ENCODE measurements at regions not wholly inside any gene's neighbourhood (a gene's known extent, or its start where the extent isn't known, plus 50 kb on each side); places are given as distances from the start of the nearest gene placed in this dataset.
"Not testable (repeated sequence)": the region's sequence is repeated elsewhere in the genome, so short reads cannot be mapped to it uniquely, and the experiment has no call there.

GRCh38 chr1:101540161-101540560 lies 303.3 kb downstream of the S1PR1 start:
- Histone ChIP-seq H3K4me3 (ENCODE audit: low read depth, low read length) (no peak overlapping the region), H3K36me3 (ENCODE audit: control insufficient read depth, insufficient read depth, low read length) (no peaks in the 10 kb centered on the region), H3K9ac (ENCODE audit: low read depth, low read length) (no peak overlapping the region), H3K27me3 (ENCODE audit: control insufficient read depth, insufficient read depth, low read length) (no peaks in the 10 kb centered on the region), H3K9me3 (ENCODE audit: control insufficient read depth, insufficient read depth, low read length) (no peaks in the 10 kb centered on the region), H3K4me1 (ENCODE audit: control insufficient read depth, insufficient read depth, low read length) (no peaks in the 10 kb centered on the region)

GRCh38 chr1:101546885-101547284 lies 310.1 kb downstream of the S1PR1 start:
- Histone ChIP-seq H3K4me3 (ENCODE audit: low read depth, low read length) (no peak overlapping the region), H3K36me3 (ENCODE audit: control insufficient read depth, insufficient read depth, low read length) (no peaks in the 10 kb centered on the region), H3K27me3 (ENCODE audit: control insufficient read depth, insufficient read depth, low read length) (no peaks in the 10 kb centered on the region), H3K9me3 (ENCODE audit: control insufficient read depth, insufficient read depth, low read length) (no peaks in the 10 kb centered on the region), H3K9ac (ENCODE audit: low read depth, low read length) (no peak overlapping the region), H3K4me1 (ENCODE audit: control insufficient read depth, insufficient read depth, low read length) (no peaks in the 10 kb centered on the region)

GRCh38 chr1:101547357-101547756 lies 310.5 kb downstream of the S1PR1 start:
- Histone ChIP-seq H3K36me3 (ENCODE audit: control insufficient read depth, insufficient read depth, low read length) (no peaks in the 10 kb centered on the region), H3K9me3 (ENCODE audit: control insufficient read depth, insufficient read depth, low read length) (no peaks in the 10 kb centered on the region), H3K9ac (ENCODE audit: low read depth, low read length) (no peak overlapping the region), H3K4me1 (ENCODE audit: control insufficient read depth, insufficient read depth, low read length) (no peaks in the 10 kb centered on the region), H3K4me3 (ENCODE audit: low read depth, low read length) (no peak overlapping the region), H3K27me3 (ENCODE audit: control insufficient read depth, insufficient read depth, low read length) (no peaks in the 10 kb centered on the region)

GRCh38 chr1:101548376-101548775 lies 311.6 kb downstream of the S1PR1 start:
- H3K9ac ChIP-seq (ENCODE audit: low read depth, low read length) = no peak overlapping the region
- no peaks in the 10 kb centered on the region for H3K4me1 ChIP-seq (ENCODE audit: control insufficient read depth, insufficient read depth, low read length)
- H3K4me3 ChIP-seq (ENCODE audit: low read depth, low read length) = no peak overlapping the region
- H3K9me3 ChIP-seq (ENCODE audit: control insufficient read depth, insufficient read depth, low read length) = no peaks in the 10 kb centered on the region
- H3K27me3 ChIP-seq (ENCODE audit: control insufficient read depth, insufficient read depth, low read length) = no peaks in the 10 kb centered on the region
- H3K36me3 ChIP-seq (ENCODE audit: control insufficient read depth, insufficient read depth, low read length) = no peaks in the 10 kb centered on the region

- no peak overlapping the region for H3K4me3 ChIP-seq (ENCODE audit: low read depth, low read length)
- H3K36me3 ChIP-seq (ENCODE audit: control insufficient read depth, insufficient read depth, low read length) = no peaks in the 10 kb centered on the region
- no peaks in the 10 kb centered on the region for H3K9me3 ChIP-seq (ENCODE audit: control insufficient read depth, insufficient read depth, low read length)
- H3K9ac ChIP-seq (ENCODE audit: low read depth, low read length) = no peak overlapping the region
- no peaks in the 10 kb centered on the region for H3K27me3 ChIP-seq (ENCODE audit: control insufficient read depth, insufficient read depth, low read length)
- H3K4me1 ChIP-seq (ENCODE audit: control insufficient read depth, insufficient read depth, low read length) = no peaks in the 10 kb centered on the region
Measured at GRCh38 chr1:101550581-101550980, 313.8 kb downstream of the S1PR1 start.

GRCh38 chr1:101566883-101567538 lies 330.2 kb downstream of the S1PR1 start:
- H3K9me3 ChIP-seq (ENCODE audit: control insufficient read depth, insufficient read depth, low read length) = no peaks in the 10 kb centered on the region
- peaks cover 4% of the 10 kb centered on the region for H3K4me1 ChIP-seq (ENCODE audit: control insufficient read depth, insufficient read depth, low read length)
- H3K4me3 ChIP-seq (ENCODE audit: low read depth, low read length) = no peak overlapping the region
- H3K36me3 ChIP-seq (ENCODE audit: control insufficient read depth, insufficient read depth, low read length) = no peaks in the 10 kb centered on the region
- no peak overlapping the region for H3K9ac ChIP-seq (ENCODE audit: low read depth, low read length)
- H3K27me3 ChIP-seq (ENCODE audit: control insufficient read depth, insufficient read depth, low read length) = no peaks in the 10 kb centered on the region

GRCh38 chr1:101567582-101568189 lies 330.9 kb downstream of the S1PR1 start:
- no peaks in the 10 kb centered on the region for H3K9me3 ChIP-seq (ENCODE audit: control insufficient read depth, insufficient read depth, low read length)
- H3K4me3 ChIP-seq (ENCODE audit: low read depth, low read length) = no peak overlapping the region
- no peaks in the 10 kb centered on the region for H3K36me3 ChIP-seq (ENCODE audit: control insufficient read depth, insufficient read depth, low read length)
- peaks cover 4% of the 10 kb centered on the region for H3K4me1 ChIP-seq (ENCODE audit: control insufficient read depth, insufficient read depth, low read length)
- H3K27me3 ChIP-seq (ENCODE audit: control insufficient read depth, insufficient read depth, low read length) = no peaks in the 10 kb centered on the region
- H3K9ac ChIP-seq (ENCODE audit: low read depth, low read length) = no peak overlapping the region

GRCh38 chr1:101587741-101588140 lies 350.9 kb downstream of the S1PR1 start:
- H3K9me3 ChIP-seq (ENCODE audit: control insufficient read depth, insufficient read depth, low read length) = no peaks in the 10 kb centered on the region
- H3K4me1 ChIP-seq (ENCODE audit: control insufficient read depth, insufficient read depth, low read length) = no peaks in the 10 kb centered on the region
- no peaks in the 10 kb centered on the region for H3K27me3 ChIP-seq (ENCODE audit: control insufficient read depth, insufficient read depth, low read length)
- no peak overlapping the region for H3K9ac ChIP-seq (ENCODE audit: low read depth, low read length)
- no peaks in the 10 kb centered on the region for H3K36me3 ChIP-seq (ENCODE audit: control insufficient read depth, insufficient read depth, low read length)
- no peak overlapping the region for H3K4me3 ChIP-seq (ENCODE audit: low read depth, low read length)

GRCh38 chr1:101588677-101589076 lies 351.9 kb downstream of the S1PR1 start:
- Histone ChIP-seq H3K9ac (ENCODE audit: low read depth, low read length) (no peak overlapping the region), H3K4me3 (ENCODE audit: low read depth, low read length) (no peak overlapping the region), H3K27me3 (ENCODE audit: control insufficient read depth, insufficient read depth, low read length) (no peaks in the 10 kb centered on the region), H3K9me3 (ENCODE audit: control insufficient read depth, insufficient read depth, low read length) (no peaks in the 10 kb centered on the region), H3K4me1 (ENCODE audit: control insufficient read depth, insufficient read depth, low read length) (no peaks in the 10 kb centered on the region), H3K36me3 (ENCODE audit: control insufficient read depth, insufficient read depth, low read length) (no peaks in the 10 kb centered on the region)

GRCh38 chr1:101592845-101593244 lies 356.0 kb downstream of the S1PR1 start:
- Histone ChIP-seq H3K36me3 (ENCODE audit: control insufficient read depth, insufficient read depth, low read length) (no peaks in the 10 kb centered on the region), H3K4me1 (ENCODE audit: control insufficient read depth, insufficient read depth, low read length) (no peaks in the 10 kb centered on the region), H3K27me3 (ENCODE audit: control insufficient read depth, insufficient read depth, low read length) (no peaks in the 10 kb centered on the region), H3K9ac (ENCODE audit: low read depth, low read length) (no peak overlapping the region), H3K4me3 (ENCODE audit: low read depth, low read length) (no peak overlapping the region), H3K9me3 (ENCODE audit: control insufficient read depth, insufficient read depth, low read length) (no peaks in the 10 kb centered on the region)

- Histone ChIP-seq H3K36me3 (ENCODE audit: control insufficient read depth, insufficient read depth, low read length) (no peaks in the 10 kb centered on the region), H3K9ac (ENCODE audit: low read depth, low read length) (no peak overlapping the region), H3K9me3 (ENCODE audit: control insufficient read depth, insufficient read depth, low read length) (no peaks in the 10 kb centered on the region), H3K4me3 (ENCODE audit: low read depth, low read length) (no peak overlapping the region), H3K4me1 (ENCODE audit: control insufficient read depth, insufficient read depth, low read length) (no peaks in the 10 kb centered on the region), H3K27me3 (ENCODE audit: control insufficient read depth, insufficient read depth, low read length) (no peaks in the 10 kb centered on the region)
Measured at GRCh38 chr1:101595881-101596374, 359.1 kb downstream of the S1PR1 start.

GRCh38 chr1:101600615-101601014 lies 363.8 kb downstream of the S1PR1 start:
- H3K9ac ChIP-seq (ENCODE audit: low read depth, low read length); H3K4me3 ChIP-seq (ENCODE audit: low read depth, low read length); H3K9me3 ChIP-seq (ENCODE audit: control insufficient read depth, insufficient read depth, low read length); H3K27me3 ChIP-seq (ENCODE audit: control insufficient read depth, insufficient read depth, low read length); H3K4me1 ChIP-seq (ENCODE audit: control insufficient read depth, insufficient read depth, low read length); H3K36me3 ChIP-seq (ENCODE audit: control insufficient read depth, insufficient read depth, low read length): not testable (repeated sequence)
